DOHH2 (cell line): ENCODE measurements at regions not wholly inside any gene's neighbourhood (a gene's known extent, or its start where the extent isn't known, plus 50 kb on each side); places are given as distances from the start of the nearest gene placed in this dataset.
"Not testable (repeated sequence)": the region's sequence is repeated elsewhere in the genome, so short reads cannot be mapped to it uniquely, and the experiment has no call there.

Experiments
- H3F3A ChIP-seq: fragments of 200-600 bp; sonication (generic), shearing (Covaris generic); 2 replicates; pipeline ENCODE4 v1.6.0; 2016; ENCODE audit warnings: antibody characterized with exemption, mild to moderate bottlenecking; ENCODE audit not compliant: control insufficient read depth, insufficient read depth
- H3K27ac ChIP-seq: fragments of 200-600 bp; sonication (generic); 2 replicates; pipeline ENCODE4 v1.5.1; 2014; ENCODE audit warnings: low read depth, mild to moderate bottlenecking, low read length, moderate library complexity
- H3K27me3 ChIP-seq: fragments of 200-600 bp; sonication (generic); 2 replicates; pipeline ENCODE4 v1.6.1; 2014; ENCODE audit warnings: mild to moderate bottlenecking, low read length, mixed read lengths; ENCODE audit not compliant: control insufficient read depth
- H3K36me3 ChIP-seq: fragments of 200-600 bp; sonication (generic); 2 replicates; pipeline ENCODE4 v1.6.1; 2014; ENCODE audit warnings: mild to moderate bottlenecking, low read length, moderate library complexity, mixed read lengths; ENCODE audit not compliant: control insufficient read depth
- H3K4me1 ChIP-seq: fragments of 200-600 bp; sonication (generic); 2 replicates; pipeline ENCODE4 v1.6.1; 2014; ENCODE audit warnings: mild to moderate bottlenecking, low read length, mixed read lengths; ENCODE audit not compliant: control insufficient read depth
- H3K4me2 ChIP-seq: fragments of 200-600 bp; sonication (generic); 2 replicates; pipeline ENCODE4 v1.6.0; 2014; ENCODE audit warnings: mild to moderate bottlenecking, low read length, moderate library complexity
- H3K4me3 ChIP-seq: fragments of 200-600 bp; sonication (generic); 2 replicates; pipeline ENCODE4 v1.5.1; 2014; ENCODE audit warnings: mild to moderate bottlenecking, low read length, mixed read lengths
- H3K79me2 ChIP-seq: fragments of 200-600 bp; sonication (generic); 2 replicates; pipeline ENCODE4 v1.6.1; 2014; ENCODE audit warnings: mild to moderate bottlenecking, low read length, mixed read lengths; ENCODE audit not compliant: control insufficient read depth
- H3K9me2 ChIP-seq: fragments of 200-600 bp; sonication (generic); replicated peaks from 2 replicates; pipeline ENCODE4 v1.6.1; 2014; ENCODE audit warnings: mild to moderate bottlenecking, low read length, mixed read lengths; ENCODE audit not compliant: control insufficient read depth
- H3K9me3 ChIP-seq: fragments of 200-600 bp; sonication (generic); 2 replicates; pipeline ENCODE4 v1.6.1; 2014; ENCODE audit warnings: antibody characterized with exemption, low read length, mixed read lengths; ENCODE audit not compliant: control insufficient read depth, insufficient read depth
- H4K20me1 ChIP-seq: fragments of 200-600 bp; sonication (generic); 2 replicates; pipeline ENCODE4 v1.6.0; 2014; ENCODE audit warnings: low read depth, mild to moderate bottlenecking, antibody characterized with exemption, low read length, moderate library complexity; ENCODE audit not compliant: control insufficient read depth, insufficient read depth
- EZH2phosphoT487 ChIP-seq: fragments of 200-600 bp; sonication (generic); IDR thresholded peaks from 2 replicates; pipeline ENCODE4 v1.6.1; 2017; ENCODE audit warnings: borderline replicate concordance, mild to moderate bottlenecking, antibody characterized with exemption, low read length, moderate library complexity, mixed read lengths
- TF ChIP-seq, protein P1 (sequence below): fragments of 200-600 bp; sonication (generic); IDR thresholded peaks from one replicate; pipeline ENCODE4 v1.5.1; 2014; ENCODE audit warnings: antibody characterized with exemption, mild to moderate bottlenecking, low read depth, low read length; ENCODE audit not compliant: poor library complexity, severe bottlenecking

DNA sequence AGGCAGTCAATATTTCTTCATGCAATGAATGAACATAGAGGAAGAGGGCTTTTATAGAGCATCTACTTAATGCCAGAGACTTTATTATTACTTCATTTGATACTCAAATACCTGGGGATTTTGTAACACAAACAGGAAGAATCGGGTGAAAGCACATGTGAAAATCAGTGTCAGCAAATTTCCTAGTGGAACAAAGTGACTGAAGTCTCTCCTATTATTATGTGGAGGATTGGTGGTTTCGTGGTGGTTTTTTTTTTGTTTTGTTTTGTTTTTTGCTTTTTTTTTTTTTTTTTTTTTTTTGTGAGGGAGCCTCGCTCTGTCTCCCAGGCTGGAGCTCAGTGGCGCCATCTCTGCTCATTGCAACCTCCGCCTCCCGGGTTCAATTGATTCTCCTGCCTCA, 207.0 kb downstream of the RRAGB start:
- Histone ChIP-seq H3K4me3 (no peak overlapping the region), H3K9me2 (no peaks in the 10 kb centered on the region), H3K27me3 (no peaks in the 10 kb centered on the region), H3K9me3 (no peaks in the 10 kb centered on the region), H3K79me2 (no peaks in the 10 kb centered on the region), H3F3A (no peaks in the 10 kb centered on the region), H3K4me2 (no peak overlapping the region), H4K20me1 (no peaks in the 10 kb centered on the region), H3K27ac (no peak overlapping the region), H3K36me3 (no peaks in the 10 kb centered on the region), H3K4me1 (peaks cover 4% of the 10 kb centered on the region)
- TF ChIP-seq, protein P1, sequence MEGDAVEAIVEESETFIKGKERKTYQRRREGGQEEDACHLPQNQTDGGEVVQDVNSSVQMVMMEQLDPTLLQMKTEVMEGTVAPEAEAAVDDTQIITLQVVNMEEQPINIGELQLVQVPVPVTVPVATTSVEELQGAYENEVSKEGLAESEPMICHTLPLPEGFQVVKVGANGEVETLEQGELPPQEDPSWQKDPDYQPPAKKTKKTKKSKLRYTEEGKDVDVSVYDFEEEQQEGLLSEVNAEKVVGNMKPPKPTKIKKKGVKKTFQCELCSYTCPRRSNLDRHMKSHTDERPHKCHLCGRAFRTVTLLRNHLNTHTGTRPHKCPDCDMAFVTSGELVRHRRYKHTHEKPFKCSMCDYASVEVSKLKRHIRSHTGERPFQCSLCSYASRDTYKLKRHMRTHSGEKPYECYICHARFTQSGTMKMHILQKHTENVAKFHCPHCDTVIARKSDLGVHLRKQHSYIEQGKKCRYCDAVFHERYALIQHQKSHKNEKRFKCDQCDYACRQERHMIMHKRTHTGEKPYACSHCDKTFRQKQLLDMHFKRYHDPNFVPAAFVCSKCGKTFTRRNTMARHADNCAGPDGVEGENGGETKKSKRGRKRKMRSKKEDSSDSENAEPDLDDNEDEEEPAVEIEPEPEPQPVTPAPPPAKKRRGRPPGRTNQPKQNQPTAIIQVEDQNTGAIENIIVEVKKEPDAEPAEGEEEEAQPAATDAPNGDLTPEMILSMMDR = no peak
- TF ChIP-seq EZH2phosphoT487 = no peak

DNA sequence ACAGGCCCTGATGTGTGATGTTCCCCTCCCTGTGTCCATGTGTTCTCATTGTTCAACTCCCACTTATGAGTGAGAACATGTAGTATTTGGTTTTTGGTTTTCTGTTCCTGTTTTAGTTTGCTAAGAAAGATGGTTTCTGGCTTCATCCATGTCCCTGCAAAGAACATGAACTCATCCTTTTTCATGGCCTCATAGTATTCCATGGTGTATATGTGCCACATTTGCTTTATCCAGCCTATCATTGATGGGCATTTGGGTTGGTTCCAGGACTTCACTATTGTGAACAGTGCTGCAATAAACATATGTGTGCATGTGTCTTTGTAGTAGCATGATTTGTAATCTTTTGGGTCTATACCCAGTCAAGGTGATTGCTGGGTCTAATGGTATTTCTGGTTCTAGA, 211.0 kb downstream of the RRAGB start:
- H3K27me3 ChIP-seq, H3K4me1 ChIP-seq, H3K36me3 ChIP-seq, H4K20me1 ChIP-seq, H3K27ac ChIP-seq, H3K4me3 ChIP-seq, H3F3A ChIP-seq, H3K4me2 ChIP-seq, H3K9me2 ChIP-seq, H3K79me2 ChIP-seq, H3K9me3 ChIP-seq: not testable (repeated sequence)
